ENCODE measurements at regions not wholly inside any gene's neighbourhood (a gene's known extent, or its start where the extent isn't known, plus 50 kb on each side); places are given as distances from the start of the nearest gene placed in this dataset.
A peak's percentile ranks its signal among the peaks of the same experiment; 100 is the strongest.

DNA sequence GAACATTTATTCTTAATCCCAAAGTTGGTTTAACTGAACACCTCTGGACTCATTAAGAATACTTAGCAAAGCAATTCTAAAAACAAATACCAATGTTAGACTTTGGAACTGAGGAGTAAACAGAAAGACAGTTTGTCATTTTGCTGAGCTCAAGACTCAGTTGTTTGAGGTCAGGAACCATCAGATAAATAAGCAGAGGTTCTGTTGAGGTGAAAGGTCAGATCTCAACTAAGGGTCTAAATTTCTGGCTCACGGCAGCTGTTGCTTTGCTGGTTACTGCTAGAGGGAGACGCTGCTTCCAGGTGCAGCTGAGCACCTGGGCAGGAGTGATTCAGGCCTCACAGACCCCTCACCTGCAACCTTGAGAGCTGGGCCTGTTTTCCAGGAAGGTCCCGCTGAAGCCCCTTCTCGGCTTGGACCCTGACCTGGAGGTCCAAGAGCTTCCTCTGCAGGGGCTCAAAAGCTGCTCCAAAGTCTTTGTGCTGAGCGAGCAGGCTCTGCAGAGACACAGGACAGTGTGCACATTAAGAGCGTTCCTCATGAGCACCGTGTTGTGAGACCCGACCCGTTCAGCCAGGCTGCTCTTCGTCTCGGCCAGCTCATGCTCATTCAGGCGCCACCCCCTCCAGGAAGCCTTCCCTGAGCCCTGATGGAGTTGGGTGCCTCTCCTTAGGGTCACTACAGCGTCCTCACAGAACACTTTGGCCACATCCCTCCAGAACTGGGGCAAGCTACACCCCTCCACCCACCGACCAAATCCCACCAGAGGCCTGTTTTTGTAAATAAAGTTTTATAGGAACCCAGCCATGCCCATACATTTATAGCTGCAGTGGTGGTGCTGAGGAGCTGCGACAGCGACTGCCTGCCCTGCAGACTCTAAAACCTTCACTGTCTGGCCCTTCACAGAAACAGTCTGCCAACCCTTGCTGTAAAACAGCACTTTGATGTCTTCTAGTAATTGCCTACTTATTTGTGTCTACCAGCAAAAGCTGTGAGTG is 72.0 kb downstream of the SYNE3 start:
- TF ChIP-seq, protein P1, sequence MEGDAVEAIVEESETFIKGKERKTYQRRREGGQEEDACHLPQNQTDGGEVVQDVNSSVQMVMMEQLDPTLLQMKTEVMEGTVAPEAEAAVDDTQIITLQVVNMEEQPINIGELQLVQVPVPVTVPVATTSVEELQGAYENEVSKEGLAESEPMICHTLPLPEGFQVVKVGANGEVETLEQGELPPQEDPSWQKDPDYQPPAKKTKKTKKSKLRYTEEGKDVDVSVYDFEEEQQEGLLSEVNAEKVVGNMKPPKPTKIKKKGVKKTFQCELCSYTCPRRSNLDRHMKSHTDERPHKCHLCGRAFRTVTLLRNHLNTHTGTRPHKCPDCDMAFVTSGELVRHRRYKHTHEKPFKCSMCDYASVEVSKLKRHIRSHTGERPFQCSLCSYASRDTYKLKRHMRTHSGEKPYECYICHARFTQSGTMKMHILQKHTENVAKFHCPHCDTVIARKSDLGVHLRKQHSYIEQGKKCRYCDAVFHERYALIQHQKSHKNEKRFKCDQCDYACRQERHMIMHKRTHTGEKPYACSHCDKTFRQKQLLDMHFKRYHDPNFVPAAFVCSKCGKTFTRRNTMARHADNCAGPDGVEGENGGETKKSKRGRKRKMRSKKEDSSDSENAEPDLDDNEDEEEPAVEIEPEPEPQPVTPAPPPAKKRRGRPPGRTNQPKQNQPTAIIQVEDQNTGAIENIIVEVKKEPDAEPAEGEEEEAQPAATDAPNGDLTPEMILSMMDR (IDR thresholded peaks at IDR 0.05; ENCODE audit: borderline replicate concordance, insufficient read depth, low read depth, low read length), result no peak
- no peak overlapping the region for H3K4me3 ChIP-seq (ENCODE audit: low read depth, low read length)

DNA sequence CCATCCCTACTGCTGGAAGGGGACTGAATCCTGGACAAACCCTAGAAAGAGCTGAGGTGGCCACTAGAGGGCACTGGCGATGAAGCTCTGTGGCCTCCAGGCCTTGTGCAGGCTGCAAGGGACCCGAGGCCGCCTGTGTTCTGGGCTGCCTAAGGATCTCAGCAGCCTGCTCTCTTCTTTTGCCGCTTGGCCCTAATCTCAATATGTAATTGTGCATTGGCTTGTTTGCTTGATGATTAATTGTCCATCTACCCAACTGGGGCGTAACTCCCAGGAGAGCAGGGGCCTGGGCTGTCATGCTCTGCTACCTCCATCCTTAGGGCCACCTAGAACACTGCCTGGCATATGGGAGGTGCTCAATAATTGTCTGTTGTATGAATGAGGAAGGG is 73.8 kb downstream of the SYNE3 start:
- TF ChIP-seq, protein P1 (IDR thresholded peaks at IDR 0.05; ENCODE audit: borderline replicate concordance, insufficient read depth, low read depth, low read length), result peak; percentile 92
- H3K4me3 ChIP-seq (ENCODE audit: low read depth, low read length), result no peak overlapping the region

DNA sequence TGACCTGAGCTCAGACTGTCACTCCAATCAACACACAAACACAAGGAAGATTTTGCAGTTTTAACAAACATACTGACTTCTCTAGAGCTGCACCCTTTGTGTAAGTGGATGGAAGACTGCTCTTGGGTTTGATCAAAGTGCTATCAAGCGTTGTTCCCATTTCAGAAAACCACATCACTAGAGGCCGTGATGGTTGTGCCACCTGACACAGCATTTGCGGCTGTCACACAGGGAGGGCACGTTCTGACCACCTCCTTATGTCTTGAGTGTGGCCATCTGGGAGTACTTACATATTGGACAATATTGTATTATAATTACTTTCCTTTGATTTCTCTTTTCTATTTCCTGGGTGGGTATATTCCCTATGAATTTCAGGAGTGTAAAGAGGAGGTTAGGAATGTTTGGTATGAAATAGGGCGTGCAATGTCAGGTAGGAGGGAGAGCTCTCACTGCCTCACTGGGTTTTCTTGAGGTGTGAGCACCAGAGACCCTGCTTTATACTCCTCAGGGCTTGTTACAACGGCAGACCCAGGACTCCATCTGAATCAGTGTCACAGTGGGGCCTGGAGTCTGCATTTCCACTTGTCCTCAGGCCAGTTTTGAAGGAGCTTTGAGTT is 74.3 kb downstream of the SYNE3 start:
- no peak overlapping the region for H3K4me3 ChIP-seq (ENCODE audit: low read depth, low read length)
- TF ChIP-seq, protein P1 (IDR thresholded peaks at IDR 0.05; ENCODE audit: borderline replicate concordance, insufficient read depth, low read depth, low read length), result no peak

DNA sequence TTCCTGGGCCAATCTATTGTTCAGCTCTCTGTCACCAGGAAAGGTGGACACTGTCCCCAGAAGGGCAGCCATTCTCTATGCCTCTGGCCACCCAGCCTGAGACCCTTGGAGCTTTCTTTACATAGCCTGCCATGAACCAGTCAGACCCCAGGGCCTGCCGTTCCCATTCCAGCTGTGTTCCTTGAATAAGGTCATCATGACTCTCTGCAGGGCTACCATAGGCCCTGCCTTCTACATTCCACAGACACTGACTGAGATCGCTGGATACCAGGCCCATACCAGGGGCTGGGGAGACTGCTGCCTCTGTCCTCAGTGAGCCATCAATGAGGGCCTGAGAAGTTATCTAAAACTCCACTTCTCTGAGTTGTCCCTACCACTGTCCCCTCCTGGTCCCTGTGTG is 75.5 kb downstream of the SYNE3 start:
- H3K4me3 ChIP-seq (ENCODE audit: low read depth, low read length), result no peak overlapping the region
- TF ChIP-seq, protein P1 (IDR thresholded peaks at IDR 0.05; ENCODE audit: borderline replicate concordance, insufficient read depth, low read depth, low read length), result no peak

DNA sequence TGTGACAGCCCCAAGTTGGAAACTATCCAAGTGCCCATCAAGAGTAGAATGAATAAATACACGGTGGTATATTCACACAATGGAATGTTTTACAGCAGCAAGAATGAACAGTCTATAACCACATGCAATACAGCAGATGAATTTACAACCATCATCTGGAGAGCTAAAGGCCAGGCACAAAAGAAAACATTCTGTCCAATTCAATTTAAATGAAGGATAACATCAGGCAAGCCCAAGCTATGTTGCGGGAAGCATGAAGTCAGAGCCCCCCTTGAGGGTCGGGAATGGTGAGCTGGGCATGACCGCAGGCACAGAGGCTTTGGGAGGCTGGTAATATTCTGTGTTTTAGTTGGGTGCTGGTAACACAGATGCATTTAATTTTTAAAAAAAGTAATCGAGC is 76.0 kb downstream of the SYNE3 start:
- TF ChIP-seq, protein P1 (IDR thresholded peaks at IDR 0.05; ENCODE audit: borderline replicate concordance, insufficient read depth, low read depth, low read length), result no peak
- H3K4me3 ChIP-seq (ENCODE audit: low read depth, low read length), result no peak overlapping the region

DNA sequence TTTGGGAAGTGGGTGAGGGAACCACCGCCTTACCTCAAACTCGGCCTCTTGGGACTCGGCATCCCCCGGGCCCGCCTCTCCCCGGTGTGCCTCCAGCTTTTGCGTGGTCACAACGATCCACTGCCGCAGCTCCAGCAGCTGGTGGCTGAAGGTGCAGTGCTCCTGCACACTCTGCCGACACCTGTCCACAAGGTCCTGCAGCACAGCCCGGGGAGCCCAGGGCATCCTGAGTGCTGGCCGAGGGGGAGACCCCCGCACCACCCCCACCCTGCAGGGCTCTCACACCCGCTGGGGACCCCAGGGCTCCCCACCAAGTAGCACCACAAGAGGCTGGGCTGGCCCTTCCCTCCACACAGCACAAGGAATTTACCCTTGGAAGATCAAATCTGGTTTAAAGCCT is 76.6 kb downstream of the SYNE3 start:
- H3K4me3 ChIP-seq (ENCODE audit: low read depth, low read length), result no peak overlapping the region
- TF ChIP-seq, protein P1 (IDR thresholded peaks at IDR 0.05; ENCODE audit: borderline replicate concordance, insufficient read depth, low read depth, low read length), result no peak
